Upper lobe of left lung (tissue), 4 donors: ENCODE measurements at regions not wholly inside any gene's neighbourhood (a gene's known extent, or its start where the extent isn't known, plus 50 kb on each side); places are given as distances from the start of the nearest gene placed in this dataset.

Source experiments
- CTCF ChIP-seq, 6 experiments: fragments of 450-650 bp in 4 of 6; fragments of 200-600 bp in 2 of 6; sonication (generic) in 2 of 6; IDR thresholded peaks; one replicate each; pipeline ENCODE4 v1.5.1; 2016 to 2019; ENCODE audit warnings: antibody characterized with exemption in 6 of 6
- POLR2A ChIP-seq, 4 donors: fragments of 450-650 bp; IDR thresholded peaks; one replicate each; pipeline ENCODE4 v1.5.1; 2016 to 2017; ENCODE audit warnings: antibody characterized with exemption in 4 of 4, mild to moderate bottlenecking in 2 of 4
- POLR2AphosphoS5 ChIP-seq, 2 donors: sonication (generic); formaldehyde crosslinking; IDR thresholded peaks; one replicate each; pipeline ENCODE4 v1.5.1; 2017; ENCODE audit warnings: antibody characterized with exemption in 2 of 2

- no peak for TF ChIP-seq POLR2A (IDR thresholded peaks at IDR 0.05)
- no peak for TF ChIP-seq CTCF (IDR thresholded peaks at IDR 0.05)
- no peak for TF ChIP-seq POLR2AphosphoS5 (IDR thresholded peaks at IDR 0.05)
These were observed 494.7 kb downstream of the NPHP4 start for GRCh38 chr1:5497503-5497902.
